NCI-H2196 treated with DMSO at 0.1 percent for 48 hours (cell line): ENCODE measurements at regions not wholly inside any gene's neighbourhood (a gene's known extent, or its start where the extent isn't known, plus 50 kb on each side); places are given as distances from the start of the nearest gene placed in this dataset.

Experiments
- DNase-seq: peaks from one replicate; lab custom pipeline; 2025; ENCODE audit not compliant: unreplicated experiment; lab: John Stamatoyannopoulos, UW

GRCh38 chr19:31096062-31096830, 253.0 kb downstream of the TSHZ3 start:
- no peak for DNase-seq

DNA sequence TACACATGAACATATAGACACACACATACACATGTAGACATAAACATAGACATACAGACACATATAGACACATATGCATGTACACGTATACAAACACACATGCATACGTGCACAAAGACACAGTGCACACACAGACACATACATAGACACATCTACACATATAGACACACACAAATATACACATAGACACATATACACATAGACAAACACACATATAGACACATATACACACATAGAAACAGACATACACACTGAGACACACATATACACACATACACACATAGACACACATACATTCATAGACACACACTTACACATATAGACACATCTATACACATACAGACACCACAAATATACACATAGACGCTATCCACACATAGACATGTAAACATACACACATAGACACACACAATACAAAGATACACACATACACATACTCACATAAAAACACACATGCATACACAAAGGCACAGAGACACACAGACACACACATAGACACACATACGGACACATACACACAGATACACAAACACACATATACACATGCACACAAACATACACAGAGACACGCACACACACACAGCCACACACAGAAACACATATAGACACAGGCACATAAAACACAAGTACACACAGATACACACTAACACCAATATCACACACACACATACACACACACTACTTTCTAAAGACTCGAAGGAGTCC, 254.0 kb downstream of the TSHZ3 start:
- no peak for DNase-seq

GRCh38 chr19:31092274-31092673, 257.0 kb downstream of the TSHZ3 start:
- DNase-seq, result no peak

GRCh38 chr19:31089681-31090080, 259.6 kb downstream of the TSHZ3 start:
- no peak for DNase-seq

DNA sequence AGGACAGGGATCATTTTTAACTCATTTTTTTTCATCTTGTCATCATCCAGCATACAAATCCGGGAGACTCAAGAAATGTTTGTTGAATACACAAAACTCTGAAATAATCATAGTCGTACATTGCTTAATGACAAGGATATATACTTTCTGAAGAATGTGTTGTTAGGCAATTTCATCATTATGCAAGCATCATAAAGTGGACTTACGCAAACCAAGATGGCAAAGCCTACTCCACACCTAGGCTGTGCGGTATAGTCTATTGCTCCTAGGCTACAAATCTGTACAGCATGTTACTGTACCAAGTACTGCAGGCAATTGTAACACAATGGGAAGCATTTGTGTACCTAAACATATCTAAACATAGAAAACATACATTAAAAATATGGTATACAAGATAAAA, 264.1 kb downstream of the TSHZ3 start:
- DNase-seq, result no peak

GRCh38 chr19:31083105-31083504, 266.1 kb downstream of the TSHZ3 start:
- no peak for DNase-seq

DNA sequence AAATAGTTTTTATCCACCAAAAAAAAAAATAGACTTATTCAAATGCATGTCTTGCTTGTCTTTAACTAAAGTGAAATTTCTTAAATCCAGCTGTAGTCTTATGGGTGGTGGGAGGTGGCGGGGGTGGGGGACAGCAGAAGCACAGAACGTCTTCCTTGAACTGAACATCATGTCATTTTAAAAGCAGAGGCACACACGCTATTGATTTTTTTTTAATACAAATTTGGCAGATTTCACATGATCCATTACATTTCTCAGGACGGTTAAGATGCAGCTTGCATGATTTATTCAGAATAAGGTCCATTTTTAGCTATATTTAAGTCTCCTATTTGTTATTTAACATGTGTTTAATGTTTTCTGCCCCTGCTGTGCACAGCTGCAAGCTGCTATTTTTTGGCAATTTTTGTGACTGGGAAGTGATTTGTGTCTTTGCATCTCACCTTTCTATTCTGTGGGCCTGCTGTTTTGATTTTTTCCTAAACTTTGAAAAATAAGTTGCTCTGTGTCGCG, 274.0 kb downstream of the TSHZ3 start:
- no peak for DNase-seq

DNA sequence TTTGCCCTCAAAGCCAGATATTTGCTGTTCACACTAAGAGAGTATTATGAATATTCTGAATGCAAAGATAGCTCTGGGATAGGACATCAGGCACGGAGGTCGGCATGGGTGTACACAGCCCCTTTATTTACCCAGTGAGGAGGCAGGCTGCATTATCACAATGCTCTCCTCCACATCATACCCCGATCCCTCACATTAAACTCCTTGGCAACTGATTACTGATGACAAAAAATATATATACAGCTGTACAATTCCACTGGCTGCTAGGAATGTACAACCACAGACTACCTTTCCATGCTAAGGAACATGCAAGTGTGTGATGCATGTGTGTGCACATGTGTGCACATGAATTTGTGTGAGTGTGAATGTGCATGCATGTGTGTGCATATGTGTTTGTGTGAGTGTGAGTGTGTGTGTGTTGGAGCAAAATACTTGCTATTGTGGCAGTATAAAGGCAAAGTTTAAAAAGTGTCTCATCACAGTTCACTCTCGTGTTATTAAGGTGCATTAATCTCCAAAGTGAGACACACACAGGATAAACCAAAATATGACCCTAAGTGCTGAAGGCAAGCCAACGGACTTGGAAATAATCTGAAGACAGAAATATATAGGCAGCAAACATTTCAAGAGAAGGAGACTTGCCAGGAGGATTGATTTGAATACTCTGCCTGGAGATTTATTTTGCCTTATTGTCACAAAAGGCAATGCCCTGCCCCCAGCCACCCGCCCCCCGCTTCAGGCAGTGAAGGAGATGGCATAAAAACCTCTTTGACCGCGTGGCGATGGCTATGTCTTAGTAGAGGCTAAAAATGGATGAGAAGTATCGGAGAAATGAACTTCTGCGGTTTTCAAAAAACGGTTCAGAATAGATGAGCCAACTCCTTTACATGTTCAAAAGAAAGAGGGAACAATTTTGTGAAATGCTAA, 274.8 kb downstream of the TSHZ3 start:
- no peak for DNase-seq

- no peak for DNase-seq
Observed at GRCh38 chr19:31073485-31074198, 275.6 kb downstream of the TSHZ3 start.

GRCh38 chr19:31072451-31072850, 276.8 kb downstream of the TSHZ3 start:
- no peak for DNase-seq

GRCh38 chr19:31071136-31071855, 277.9 kb downstream of the TSHZ3 start:
- DNase-seq, result no peak

GRCh38 chr19:31070146-31071065, 278.8 kb downstream of the TSHZ3 start:
- DNase-seq, result no peak

DNA sequence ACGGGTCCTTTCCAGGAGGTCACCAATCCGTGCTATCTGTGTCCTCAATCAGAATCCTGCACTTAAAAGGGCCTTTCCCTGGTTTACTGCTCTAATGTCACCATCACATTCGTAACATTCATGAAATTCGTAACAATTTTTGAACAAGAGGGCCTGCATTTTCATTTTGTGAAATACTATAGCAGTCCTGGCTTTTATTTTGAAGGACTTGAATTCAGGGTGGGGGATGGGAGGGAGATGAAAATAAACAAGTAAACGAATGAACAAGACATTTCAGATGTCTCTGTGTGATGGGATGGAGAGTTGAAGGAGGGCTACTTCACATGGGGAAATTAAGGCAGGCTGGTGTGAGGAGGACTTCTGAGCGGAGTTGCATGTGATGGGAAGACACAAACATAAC, 281.0 kb downstream of the TSHZ3 start:
- no peak for DNase-seq

- no peak for DNase-seq
Observed at GRCh38 chr19:31066385-31066784, 282.9 kb downstream of the TSHZ3 start.

DNA sequence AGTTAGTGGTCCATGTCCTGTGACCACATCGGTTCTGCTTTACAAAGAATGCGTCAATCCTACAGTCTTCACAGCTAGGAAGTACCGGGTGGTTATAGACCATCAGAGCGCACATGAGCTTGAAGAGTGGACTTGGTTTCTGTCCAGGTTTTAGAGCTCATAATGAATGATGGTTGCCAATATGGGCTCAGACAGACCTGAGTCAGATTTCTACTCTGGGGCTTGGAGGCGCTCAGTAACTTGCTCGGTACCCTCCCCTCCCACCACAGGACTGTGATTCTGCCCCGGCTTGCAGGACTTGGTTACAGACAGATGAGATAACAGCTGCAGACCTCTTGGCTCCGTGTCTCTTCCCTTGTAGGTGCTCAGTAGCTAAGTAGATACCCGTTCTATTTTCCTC, 284.7 kb downstream of the TSHZ3 start:
- no peak for DNase-seq

GRCh38 chr19:31058676-31059340, 290.4 kb downstream of the TSHZ3 start:
- DNase-seq, result no peak

- DNase-seq, result no peak
Observed at GRCh38 chr19:31057476-31057875, 291.8 kb downstream of the TSHZ3 start.

- DNase-seq, result no peak
Observed at GRCh38 chr19:31055454-31055853, 293.8 kb downstream of the TSHZ3 start.
